ENCODE measurements at regions not wholly inside any gene's neighbourhood (a gene's known extent, or its start where the extent isn't known, plus 50 kb on each side); places are given as distances from the start of the nearest gene placed in this dataset.
"Not testable (repeated sequence)": the region's sequence is repeated elsewhere in the genome, so short reads cannot be mapped to it uniquely, and the experiment has no call there.

DNA sequence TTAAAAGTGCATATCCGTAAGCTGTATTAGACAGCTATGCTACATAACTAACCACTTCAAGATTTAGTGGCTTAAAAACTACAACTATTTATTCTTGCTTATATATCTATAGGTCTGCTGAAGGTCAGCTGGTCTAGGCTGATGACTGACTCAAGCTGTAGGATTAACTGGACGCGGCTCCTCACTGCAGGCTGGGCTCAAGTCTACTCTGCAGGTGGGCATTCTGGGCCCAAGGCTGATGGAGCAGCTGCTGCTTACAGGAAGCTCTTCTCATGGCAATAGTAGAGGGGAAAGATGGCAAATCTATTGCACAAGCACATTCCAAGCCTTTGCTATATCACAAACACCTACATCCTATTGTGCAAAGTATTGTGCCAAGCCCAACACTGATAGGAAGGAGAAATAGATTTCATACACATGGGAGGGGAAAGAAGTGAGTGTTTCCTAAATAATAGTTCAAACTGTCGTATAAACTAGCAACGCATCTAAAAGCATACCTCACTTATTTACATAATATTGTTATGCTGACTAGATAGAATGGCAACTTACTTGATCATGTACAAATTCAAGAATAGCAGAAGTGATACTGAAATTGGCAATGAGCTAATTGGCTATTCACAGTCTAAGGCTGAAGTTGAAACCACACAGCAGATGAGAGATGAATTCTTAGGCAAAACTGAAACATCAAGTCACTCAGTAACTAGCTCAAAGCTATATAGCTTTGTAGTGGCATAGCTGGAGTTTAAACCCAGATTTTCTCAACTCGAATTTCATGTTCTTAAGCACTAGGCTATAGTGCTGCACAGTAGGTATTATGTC, 263.8 kb downstream of the NKX6-1 start:
- DNase-seq (ENCODE audit: low read depth in 4 of 4, low spot score in 2 of 4): no peak

DNA sequence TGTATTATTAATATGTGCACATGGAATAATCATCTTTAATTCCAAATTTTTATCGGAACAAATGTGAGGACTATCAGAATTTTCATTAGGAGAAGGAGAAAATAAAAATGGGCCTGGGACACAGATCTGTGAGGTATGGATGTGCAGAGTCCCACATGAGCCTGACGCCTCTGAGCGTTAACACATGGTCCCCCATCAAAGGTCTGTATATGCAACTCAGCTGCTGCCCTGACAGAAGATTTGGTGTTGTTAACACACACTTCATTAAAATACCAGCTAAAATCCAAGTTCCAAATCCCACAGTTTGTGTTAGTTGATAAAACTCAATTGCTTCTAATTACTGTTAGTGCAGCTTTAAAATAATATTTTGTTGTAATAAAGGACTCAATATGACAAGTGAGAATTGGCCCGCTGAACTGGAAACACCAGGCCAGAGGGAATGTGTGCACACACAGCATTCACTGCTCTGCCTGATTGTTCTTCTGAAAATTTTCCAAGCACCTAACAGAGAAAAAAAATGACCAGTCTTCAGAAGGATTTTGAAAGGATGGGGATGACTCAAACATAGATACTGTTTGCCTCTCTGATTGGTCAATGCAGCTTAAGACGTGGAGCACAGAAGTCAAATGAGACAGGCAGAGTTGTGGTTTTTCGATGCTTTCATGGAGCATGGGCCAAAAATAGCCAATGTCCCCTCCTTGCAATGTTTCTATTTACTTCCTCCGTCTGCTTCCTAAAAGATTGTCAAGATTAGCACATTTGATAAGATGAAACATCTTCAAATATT, 266.6 kb downstream of the NKX6-1 start:
- DNase-seq (ENCODE audit: low read depth in 4 of 4, low spot score in 2 of 4): no peak

DNA sequence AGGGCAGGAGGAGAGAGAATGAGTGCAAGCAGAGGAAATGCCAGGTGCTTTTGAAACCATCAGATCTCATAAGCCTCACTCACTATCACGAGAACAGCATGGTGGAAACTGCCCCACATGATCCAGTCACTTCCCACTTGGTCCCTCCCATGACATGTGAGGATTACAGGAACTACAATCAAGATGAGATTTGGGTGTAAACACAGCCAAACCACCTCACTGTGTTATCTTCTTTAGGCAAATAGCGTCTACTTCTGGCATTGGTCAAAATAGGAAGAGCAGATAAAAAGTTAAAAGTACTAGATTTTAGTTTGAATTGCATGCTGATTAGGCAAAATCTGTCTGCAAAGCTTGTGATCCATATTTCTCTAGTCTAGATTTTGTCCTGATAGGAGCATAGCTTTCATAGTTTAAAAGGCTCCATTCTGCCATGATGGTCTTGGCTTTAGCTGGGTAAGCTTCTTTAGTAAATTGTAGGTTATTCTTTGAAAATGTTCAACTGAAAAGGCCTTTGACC, 267.5 kb downstream of the NKX6-1 start:
- DNase-seq (ENCODE audit: low read depth in 4 of 4, low spot score in 2 of 4): no peak

DNA sequence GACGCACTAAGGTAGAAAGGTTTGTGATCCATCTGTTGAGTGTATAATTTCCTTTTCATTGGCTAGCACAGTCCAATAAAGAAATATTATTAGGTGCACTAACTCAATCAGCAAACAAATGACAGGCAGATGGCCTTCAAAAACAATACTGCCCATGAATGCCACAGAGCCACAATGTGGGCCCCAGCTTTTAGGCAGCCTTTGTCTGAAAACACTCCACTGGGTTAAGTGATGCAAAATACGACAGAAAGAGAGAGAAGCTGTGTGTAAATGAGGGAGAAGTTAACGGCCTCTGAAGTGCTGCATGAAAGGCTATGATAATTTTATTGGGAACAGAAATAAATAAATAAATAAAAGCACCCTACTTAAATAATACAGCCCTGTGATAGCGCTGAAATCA, 274.6 kb downstream of the NKX6-1 start:
- DNase-seq (ENCODE audit: low read depth in 4 of 4, low spot score in 2 of 4): no peak

DNA sequence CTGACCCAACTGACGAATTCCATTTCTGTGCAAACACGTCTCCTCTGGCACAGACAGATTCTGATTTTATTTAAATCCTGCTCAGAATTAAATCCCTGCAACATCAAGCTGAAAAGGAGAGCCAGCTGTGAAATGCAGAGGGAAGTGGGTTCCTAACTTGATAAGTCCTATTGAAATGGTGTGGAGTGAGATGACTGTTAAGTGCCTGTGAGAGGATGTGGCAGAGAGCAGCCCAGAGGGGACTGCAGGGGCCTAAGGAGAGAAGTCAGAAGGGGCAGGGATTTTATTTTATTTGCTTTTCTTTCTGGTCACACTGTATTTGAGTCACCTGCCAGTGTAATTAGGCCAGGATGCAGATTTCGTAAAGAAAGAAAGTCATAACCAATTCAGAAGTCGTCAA, 277.4 kb downstream of the NKX6-1 start:
- no peak for DNase-seq (ENCODE audit: low read depth in 4 of 4, low spot score in 2 of 4)

DNA sequence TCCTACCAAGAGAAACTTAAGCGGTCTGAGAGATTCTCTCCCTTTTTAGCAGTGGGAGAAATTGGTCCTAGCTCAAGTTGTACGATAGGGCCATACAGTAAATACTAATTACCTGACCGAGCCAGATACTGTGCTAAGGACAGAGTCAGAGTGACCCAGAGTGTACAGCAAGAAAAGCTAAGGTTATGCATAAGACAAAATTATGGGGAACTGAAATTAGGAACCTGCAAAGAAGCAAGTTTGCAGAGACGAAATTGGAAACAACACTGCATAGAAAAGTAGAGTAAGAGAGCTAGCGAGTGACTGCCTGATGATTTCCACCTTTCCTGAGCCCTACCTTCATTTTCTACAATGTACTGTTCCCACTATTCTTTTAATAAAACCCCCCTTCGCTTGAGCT, 278.1 kb downstream of the NKX6-1 start:
- DNase-seq (ENCODE audit: low read depth in 4 of 4, low spot score in 2 of 4): no peak

DNA sequence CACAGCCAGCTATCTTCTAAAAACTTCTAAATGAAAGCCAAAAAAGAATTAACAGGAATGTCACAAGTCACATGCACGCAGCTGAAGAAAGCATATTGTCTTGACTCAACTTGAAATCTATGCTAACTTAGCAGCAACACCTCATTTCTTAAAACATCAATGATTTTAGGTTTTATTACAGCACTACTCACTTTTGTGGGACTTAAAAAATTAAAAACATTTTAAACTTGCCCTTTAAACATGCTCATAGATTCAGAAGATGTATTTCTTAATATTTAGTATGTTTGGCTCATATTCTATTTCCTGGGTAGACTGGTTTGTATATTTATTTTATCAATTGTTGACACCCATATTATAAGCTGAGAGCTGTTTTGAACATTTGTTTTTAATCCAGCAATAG, 279.4 kb downstream of the NKX6-1 start:
- no peak for DNase-seq (ENCODE audit: low read depth in 4 of 4, low spot score in 2 of 4)

DNA sequence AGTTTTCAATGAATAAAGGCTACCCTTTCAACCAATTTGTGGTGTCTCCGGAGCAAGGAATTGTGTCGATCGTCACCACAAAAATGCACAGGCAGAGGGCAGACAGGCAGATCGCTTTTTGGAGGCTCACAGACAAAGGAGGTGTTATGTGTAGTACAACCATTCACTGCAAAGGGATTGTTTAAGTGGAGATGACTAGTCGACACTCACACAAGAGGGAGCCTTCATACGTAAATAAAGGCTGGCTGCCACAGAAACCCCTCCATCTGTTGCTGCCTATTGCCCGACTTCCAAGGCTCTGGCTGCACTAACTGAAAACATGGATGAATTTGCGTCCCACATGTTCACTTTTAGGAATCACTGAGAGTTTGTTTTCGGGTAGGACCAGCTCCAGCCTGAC, 281.1 kb downstream of the NKX6-1 start:
- no peak for DNase-seq (ENCODE audit: low read depth in 4 of 4, low spot score in 2 of 4)

DNA sequence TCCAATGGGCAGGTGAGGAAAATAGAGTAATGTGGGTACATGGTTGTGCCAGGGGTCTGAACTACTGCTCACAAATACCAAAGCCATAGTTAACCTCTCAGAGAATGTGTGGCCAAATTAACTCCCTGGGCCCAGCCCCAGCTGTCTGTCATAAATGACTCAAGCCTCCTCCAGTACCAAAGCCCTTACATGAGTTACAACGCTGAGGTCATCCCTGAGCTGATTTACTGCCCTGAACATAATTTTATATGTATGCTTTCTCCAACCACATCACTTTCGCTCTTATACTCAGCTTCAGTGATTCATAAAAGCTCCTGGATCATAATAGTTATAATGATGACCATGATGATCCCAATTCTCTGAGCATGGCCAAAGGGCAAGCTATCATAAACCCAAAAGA, 283.9 kb downstream of the NKX6-1 start:
- DNase-seq (ENCODE audit: low read depth in 4 of 4, low spot score in 2 of 4): no peak

DNA sequence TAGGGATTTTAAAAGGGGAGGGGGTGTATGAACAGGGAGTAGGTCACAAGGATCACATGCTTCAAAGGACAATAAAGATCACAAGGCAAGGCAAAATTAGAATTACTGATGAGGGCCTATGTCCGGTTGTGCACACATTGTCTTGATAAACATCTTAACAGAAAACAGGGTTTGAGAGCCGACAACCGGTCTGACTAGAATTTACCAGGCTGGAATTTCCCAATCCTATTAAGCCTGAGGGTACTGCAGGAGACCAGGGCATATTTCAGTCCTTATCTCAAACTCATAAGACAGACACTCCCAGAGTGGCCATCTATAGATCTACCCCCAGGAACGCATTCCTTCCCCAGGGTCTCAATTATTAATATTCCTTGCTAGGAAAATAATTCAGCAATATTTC, 292.9 kb downstream of the NKX6-1 start:
- DNase-seq (ENCODE audit: low read depth in 4 of 4, low spot score in 2 of 4): not testable (repeated sequence)

DNA sequence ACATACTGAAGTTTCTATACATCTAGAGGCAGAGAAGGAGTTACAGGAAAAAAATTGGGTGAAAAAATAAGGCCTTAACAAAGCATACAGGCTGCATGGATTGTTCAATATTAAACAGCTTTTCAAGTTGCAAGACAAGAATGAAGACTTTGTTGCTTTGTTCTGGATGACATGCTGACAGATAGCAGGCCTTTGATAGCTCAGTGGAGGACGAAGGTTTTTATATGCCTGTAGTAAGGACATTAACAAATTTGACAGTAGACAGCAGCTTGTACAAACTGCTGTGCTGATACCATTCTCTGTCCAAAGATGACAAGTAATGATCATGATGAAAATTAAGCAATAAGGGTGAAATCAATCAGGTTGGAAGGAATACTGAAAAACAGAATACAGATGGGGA, 309.9 kb downstream of the NKX6-1 start:
- no peak for DNase-seq (ENCODE audit: low read depth in 4 of 4, low spot score in 2 of 4)

DNA sequence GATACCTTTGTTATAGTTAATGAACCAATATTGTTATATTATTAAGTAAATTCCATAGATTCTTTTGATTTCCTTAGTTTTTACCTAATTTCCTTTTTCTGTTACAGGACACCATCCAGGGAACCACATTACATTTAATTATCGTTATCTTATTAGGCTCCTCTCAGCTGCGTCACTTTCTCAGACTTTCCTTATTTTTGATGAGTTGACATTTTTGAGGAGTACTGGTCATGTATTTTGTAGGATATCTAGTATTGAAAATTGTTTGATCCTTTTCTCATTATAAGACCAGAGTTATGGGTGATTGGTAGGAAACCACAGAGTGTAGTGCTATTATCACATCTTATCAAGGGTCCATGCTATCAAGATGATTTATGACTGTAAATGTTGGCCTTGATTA, 319.7 kb downstream of the NKX6-1 start:
- no peak for DNase-seq (ENCODE audit: low read depth in 4 of 4, low spot score in 2 of 4)

DNA sequence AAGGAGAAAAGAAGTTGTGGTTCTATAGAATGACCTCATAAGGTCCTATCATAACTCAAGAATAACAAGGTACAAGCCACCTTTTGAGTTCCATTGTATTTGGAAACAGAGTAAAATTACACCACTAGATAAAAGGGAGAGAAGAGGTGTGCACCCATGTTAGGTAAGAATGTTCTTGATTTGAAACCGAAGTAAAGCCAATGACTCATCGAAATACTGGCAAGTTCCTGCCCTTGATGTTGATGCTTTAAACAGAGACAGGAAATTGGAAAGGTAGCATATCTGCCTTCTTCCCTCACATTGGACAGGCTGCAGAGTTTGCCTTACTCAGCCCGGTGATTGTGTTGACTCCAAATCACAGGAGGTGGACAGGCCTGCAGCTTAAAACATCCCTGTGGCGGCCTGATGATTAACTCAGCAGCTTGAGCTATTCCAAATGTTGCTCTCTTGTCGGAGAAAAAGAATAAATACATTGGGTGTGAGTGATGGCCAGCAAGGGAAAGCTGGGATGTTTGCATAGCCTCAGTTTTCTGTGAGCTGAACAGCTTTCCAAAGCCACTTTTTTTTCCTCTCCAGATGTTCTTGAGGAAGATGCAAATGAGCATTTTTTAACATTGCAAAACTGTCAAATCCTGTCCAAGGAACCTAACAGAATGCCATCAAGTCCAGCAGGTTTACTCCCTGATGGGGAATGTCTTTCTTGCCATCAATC, 321.1 kb downstream of the NKX6-1 start:
- no peak for DNase-seq (ENCODE audit: low read depth in 4 of 4, low spot score in 2 of 4)

DNA sequence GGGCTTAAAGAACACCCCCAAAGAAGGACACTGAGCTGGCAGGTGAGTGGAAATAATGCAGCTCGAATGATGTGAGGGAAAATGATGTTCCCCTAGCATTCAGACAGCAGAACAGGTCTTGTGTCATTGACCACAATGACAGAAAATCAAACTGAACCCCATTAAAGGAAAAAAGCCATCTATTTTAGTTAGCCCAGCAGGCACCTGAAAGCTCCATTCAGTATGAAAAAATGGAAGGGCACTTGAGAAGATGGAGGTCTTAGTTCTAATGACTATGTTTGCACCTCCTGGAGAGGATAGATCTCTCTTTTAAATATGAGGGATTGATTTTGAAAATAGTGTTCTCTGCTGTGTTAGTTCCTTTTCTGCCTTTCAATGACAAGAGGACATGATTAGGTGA, 323.1 kb downstream of the NKX6-1 start:
- DNase-seq (ENCODE audit: low read depth in 4 of 4, low spot score in 2 of 4): no peak

DNA sequence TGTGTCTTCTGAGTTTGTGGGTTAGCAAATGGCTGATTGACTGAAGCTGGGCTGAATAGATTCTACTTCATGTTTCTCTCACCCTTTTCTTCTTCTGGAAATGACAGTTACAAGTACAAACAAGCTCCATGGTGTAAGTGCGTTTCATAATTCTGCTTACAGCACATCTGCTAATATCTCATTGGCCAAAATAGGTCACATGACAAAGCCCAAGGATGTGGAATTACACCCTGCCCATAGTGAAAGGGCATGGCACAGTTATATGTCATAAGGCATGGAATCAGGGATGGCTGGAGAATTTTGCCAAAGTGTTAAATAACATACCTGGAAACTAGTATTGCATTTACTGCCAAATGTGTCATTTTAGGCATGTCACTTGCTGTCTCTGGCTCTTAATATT, 327.2 kb downstream of the NKX6-1 start:
- DNase-seq (ENCODE audit: low read depth in 4 of 4, low spot score in 2 of 4): no peak

DNA sequence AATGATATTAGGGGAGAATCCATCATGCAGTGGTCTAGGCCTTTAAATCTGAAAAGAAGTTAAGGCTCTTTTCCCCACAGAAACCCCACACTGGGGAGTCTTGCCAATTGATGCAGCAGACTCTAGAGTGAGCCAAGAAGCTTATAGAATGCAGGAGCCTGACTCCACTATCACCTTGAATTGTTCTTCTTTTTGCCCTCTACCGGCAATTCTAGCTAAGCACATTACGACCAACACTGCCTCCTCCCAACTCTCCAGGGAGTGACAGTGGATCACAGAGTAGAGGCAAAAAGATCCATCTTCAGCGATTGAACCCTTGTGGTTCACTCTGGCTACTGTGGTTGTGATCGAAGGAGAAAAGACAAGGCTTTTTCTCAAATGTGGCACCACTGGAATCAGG, 331.5 kb downstream of the NKX6-1 start:
- DNase-seq (ENCODE audit: low read depth in 4 of 4, low spot score in 2 of 4): no peak

DNA sequence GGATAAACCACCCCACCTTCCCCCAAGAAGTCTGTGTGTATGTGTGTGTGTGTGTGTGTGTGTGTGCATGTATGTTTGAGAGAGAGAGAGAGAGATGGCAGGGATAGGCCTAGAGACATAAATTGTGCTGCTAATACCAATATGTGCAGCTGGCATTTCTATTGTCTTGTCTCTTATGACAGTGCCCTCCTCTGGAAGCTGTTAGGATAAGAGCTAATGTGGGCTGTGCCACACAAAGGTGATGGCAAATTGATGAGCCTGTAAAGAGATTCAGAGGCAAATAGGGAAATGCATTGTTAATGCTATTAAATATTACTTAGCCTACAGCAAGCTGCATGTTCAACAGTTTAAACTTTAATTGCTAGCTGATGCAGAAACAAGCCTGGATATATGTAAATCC, 332.0 kb downstream of the NKX6-1 start:
- no peak for DNase-seq (ENCODE audit: low read depth in 4 of 4, low spot score in 2 of 4)

DNA sequence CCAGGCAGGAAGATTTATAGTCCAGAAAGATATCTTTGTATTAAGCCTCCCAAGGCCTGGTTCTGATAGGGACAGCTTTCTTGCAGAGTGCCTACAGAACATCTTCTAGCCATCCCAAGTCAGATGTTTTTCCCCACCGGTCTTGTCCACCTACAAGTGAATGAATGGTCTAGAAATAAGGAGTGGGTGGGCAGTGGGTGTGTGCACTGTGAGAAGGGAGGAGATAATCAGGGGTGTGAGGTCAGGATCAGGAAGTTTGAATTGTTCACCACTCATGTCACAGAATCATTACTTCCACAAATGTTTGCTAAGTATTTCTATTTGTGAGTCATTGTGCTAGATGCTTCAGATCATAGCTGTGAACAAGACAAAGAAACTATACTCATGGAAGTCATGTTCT, 332.6 kb downstream of the NKX6-1 start:
- no peak for DNase-seq (ENCODE audit: low read depth in 4 of 4, low spot score in 2 of 4)

DNA sequence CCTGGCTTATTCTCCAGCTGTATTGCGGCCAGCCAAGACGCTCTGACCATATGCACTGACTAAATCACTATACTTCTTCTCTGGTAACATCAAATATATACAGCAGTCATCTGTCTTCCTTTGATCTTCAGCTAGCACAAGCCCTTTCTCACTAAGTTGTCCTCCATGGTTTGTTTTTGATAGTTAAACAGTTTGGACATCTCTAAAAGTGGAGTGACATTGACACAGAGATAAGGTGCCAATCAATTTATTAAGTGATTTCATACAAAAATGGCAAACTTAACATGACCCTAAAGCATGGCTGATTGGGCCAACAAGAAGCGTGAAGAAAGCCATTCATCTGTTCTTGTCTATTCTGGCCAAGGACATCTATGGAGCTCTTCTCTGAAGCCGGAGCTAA, 334.9 kb downstream of the NKX6-1 start:
- DNase-seq (ENCODE audit: low read depth in 4 of 4, low spot score in 2 of 4): no peak

DNA sequence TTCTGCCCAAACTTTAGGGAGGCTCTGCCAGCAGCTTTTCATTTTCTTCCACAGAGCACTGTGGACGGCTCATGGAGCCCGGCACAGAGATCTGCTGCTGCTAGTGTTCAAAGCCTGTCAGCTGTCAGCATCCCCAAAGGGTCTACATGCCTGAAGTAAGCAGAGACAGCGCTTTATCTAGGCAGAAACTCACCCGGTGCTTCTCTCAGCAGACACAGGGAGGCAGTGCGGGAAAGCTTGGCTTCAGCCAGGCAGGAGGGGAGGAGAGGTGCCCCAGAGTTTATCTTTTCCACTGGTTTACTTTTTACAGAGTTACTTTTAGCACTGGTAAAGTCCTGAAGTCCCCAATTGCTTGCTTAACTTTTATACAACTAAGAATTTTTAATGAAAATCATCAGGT, 339.3 kb downstream of the NKX6-1 start:
- no peak for DNase-seq (ENCODE audit: low read depth in 4 of 4, low spot score in 2 of 4)

DNA sequence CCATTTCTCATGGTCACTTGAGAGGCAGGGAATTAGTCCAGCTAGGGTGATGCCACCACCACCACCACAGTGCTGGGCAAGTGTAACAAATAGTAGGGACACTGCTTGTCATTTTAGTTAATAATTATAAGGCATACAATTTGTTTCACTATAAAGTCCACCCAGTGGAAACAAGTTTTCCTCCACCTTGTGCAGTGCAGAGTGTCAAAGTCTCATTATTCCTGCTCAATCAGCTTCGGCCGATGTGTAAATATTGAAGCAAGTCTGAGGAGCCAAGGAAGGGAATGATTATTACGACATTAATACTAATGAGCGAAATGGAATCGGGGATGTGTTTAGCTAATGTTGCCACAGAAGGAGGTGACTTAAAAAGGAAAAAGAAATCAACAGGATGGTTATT, 340.4 kb downstream of the NKX6-1 start:
- DNase-seq (ENCODE audit: low read depth in 4 of 4, low spot score in 2 of 4): no peak
